HCT116 (cell line): ENCODE measurements at regions not wholly inside any gene's neighbourhood (a gene's known extent, or its start where the extent isn't known, plus 50 kb on each side); places are given as distances from the start of the nearest gene placed in this dataset.

Source experiments
- ATAC-seq: fragments of 200-7000 bp; cut with Tn5 transposase; 2 replicates; pipeline ENCODE4 v1.9.1; 2020; ENCODE audit warnings: mild to moderate bottlenecking, moderate library complexity
- BruUV-seq: library from RNA; stranded (reverse); fragments of 400-500 nt; replicated peaks from 2 replicates; lab custom pipeline; 2021; lab: Mats Ljungman, UMichigan
- CTCF ChIA-PET: fragments of 300-600 bp; sonication (Branson Sonifier 250); formaldehyde crosslinking; loops from one replicate; lab custom pipeline; 2021; ENCODE audit warnings: antibody characterized with exemption; lab: Charles Lee
- POLR2A ChIA-PET: fragments of 300-600, 350-600 bp; sonication (Branson Sonifier 250); formaldehyde crosslinking; loops from one replicate; lab custom pipeline; 2021; ENCODE audit warnings: antibody characterized with exemption; lab: Charles Lee
- RAD21 ChIA-PET, 2 experiments: fragments of 300-600 bp; sonication (Branson Sonifier 250); formaldehyde crosslinking; loops; one replicate each; lab custom pipeline; 2023; ENCODE audit warnings: low total read pairs in 2 of 2; ENCODE audit not compliant: uncharacterized antibody in 2 of 2, unreplicated experiment in 2 of 2, low non-redundant PET in 1 of 2; lab: Charles Lee
- DNase-seq: peaks from one replicate; pipeline ENCODE4 v3.0.0-alpha.2; 2010; ENCODE audit warnings: low read depth, low spot score
- H2AFZ ChIP-seq: fragments of 200-600 bp; shearing (Covaris generic), sonication (generic); 2 replicates; pipeline ENCODE4 v1.6.1; 2017; ENCODE audit warnings: low read depth, mixed run types, mixed read lengths, antibody characterized with exemption, low read length; ENCODE audit not compliant: poor library complexity, severe bottlenecking
- H3K27ac ChIP-seq: 2 replicates; pipeline ENCODE4 v1.5.1; 2012; ENCODE audit warnings: low read depth, low read length
- H3K27me3 ChIP-seq: fragments of 200-600 bp; sonication (generic); 2 replicates; pipeline ENCODE4 v1.6.1; 2016; ENCODE audit warnings: mixed run types, low read length, mixed read lengths; ENCODE audit not compliant: insufficient read depth
- H3K36me3 ChIP-seq, 2 experiments: fragments of 200-500 bp in 1 of 2; fragments of 200-600 bp in 1 of 2; sonication (Bioruptor generic) in 1 of 2; sonication (generic) in 1 of 2; 2 replicates each; pipeline versions ENCODE4 v1.5.1 to v1.6.1; 2014 to 2016; ENCODE audit warnings: low read length in 2 of 2, inconsistent platforms in 1 of 2, mixed read lengths in 1 of 2, mixed run types in 1 of 2; ENCODE audit not compliant: insufficient read depth in 2 of 2, control insufficient read depth in 1 of 2
- H3K4me1 ChIP-seq, 2 experiments: fragments of 200-600 bp in 1 of 2; sonication (generic) in 1 of 2; 2 replicates each; pipeline versions ENCODE4 v1.5.1 to v1.6.1; 2012 to 2017; ENCODE audit warnings: low read length in 2 of 2, inconsistent platforms in 1 of 2, mild to moderate bottlenecking in 1 of 2, mixed read lengths in 1 of 2, mixed run types in 1 of 2, moderate library complexity in 1 of 2; ENCODE audit not compliant: insufficient read depth in 2 of 2, control insufficient read depth in 1 of 2
- H3K4me2 ChIP-seq: fragments of 200-600 bp; sonication (generic); 2 replicates; pipeline ENCODE4 v1.6.1; 2017; ENCODE audit warnings: mixed run types, low read length, mixed read lengths
- H3K4me3 ChIP-seq, 2 experiments: fragments of 200-600 bp in 1 of 2; sonication (generic) in 1 of 2; replicated peaks in 1 of 2; 2 replicates each; pipeline ENCODE4 v1.5.1; 2011 to 2016; ENCODE audit warnings: low read length in 2 of 2, control low read depth in 1 of 2, low read depth in 1 of 2, mild to moderate bottlenecking in 1 of 2, mixed read lengths in 1 of 2, mixed run types in 1 of 2
- H3K79me2 ChIP-seq: fragments of 200-600 bp; sonication (generic); 2 replicates; pipeline ENCODE4 v1.6.1; 2017; ENCODE audit warnings: mild to moderate bottlenecking, mixed run types, low read length, moderate library complexity, mixed read lengths; ENCODE audit not compliant: insufficient read depth
- H3K9ac ChIP-seq: fragments of 200-600 bp; sonication (generic); 2 replicates; pipeline ENCODE4 v1.6.1; 2016; ENCODE audit warnings: low read length, mixed read lengths
- H3K9me2 ChIP-seq: fragments of 200-600 bp; sonication (generic), shearing (Covaris generic); 2 replicates; pipeline ENCODE4 v1.6.1; 2017; ENCODE audit warnings: mixed run types, mild to moderate bottlenecking, moderate library complexity; ENCODE audit not compliant: insufficient read depth
- H3K9me3 ChIP-seq, 2 experiments: fragments of 200-500 bp in 1 of 2; fragments of 200-600 bp in 1 of 2; sonication (Bioruptor generic) in 1 of 2; sonication (generic) in 1 of 2; 2 replicates each; pipeline ENCODE4 v1.6.1; 2014 to 2017; ENCODE audit warnings: low read length in 2 of 2, mixed read lengths in 2 of 2, inconsistent platforms in 1 of 2, low read depth in 1 of 2, mild to moderate bottlenecking in 1 of 2, mixed run types in 1 of 2, moderate library complexity in 1 of 2; ENCODE audit not compliant: control insufficient read depth in 1 of 2, insufficient read depth in 1 of 2
- H4K20me1 ChIP-seq: fragments of 200-600 bp; sonication (generic), shearing (Covaris generic); 2 replicates; pipeline ENCODE4 v1.6.1; 2017; ENCODE audit warnings: mixed run types, mild to moderate bottlenecking, moderate library complexity; ENCODE audit not compliant: insufficient read depth
- ATF3 ChIP-seq: IDR thresholded peaks from 2 replicates; pipeline ENCODE4 v1.6.1; 2012
- CBX3 ChIP-seq: IDR thresholded peaks from 2 replicates; pipeline ENCODE4 v1.6.1; 2012; ENCODE audit warnings: low read depth
- ELF1 ChIP-seq: IDR thresholded peaks from 2 replicates; pipeline ENCODE4 v1.6.1; 2012; ENCODE audit warnings: low read depth, borderline replicate concordance
- FOSL1 ChIP-seq: IDR thresholded peaks from 2 replicates; pipeline ENCODE4 v1.6.1; 2012; ENCODE audit warnings: low read depth
- JUND ChIP-seq: IDR thresholded peaks from 2 replicates; pipeline ENCODE4 v1.6.1; 2012
- POLR2A ChIP-seq: IDR thresholded peaks from 2 replicates; pipeline ENCODE4 v1.7.0; 2011; ENCODE audit warnings: borderline replicate concordance; ENCODE audit not compliant: insufficient read depth, insufficient read length; ENCODE audit errors: extremely low read depth
- RAD21 ChIP-seq: IDR thresholded peaks from 2 replicates; pipeline ENCODE4 v1.6.1; 2012; ENCODE audit warnings: low read depth, mild to moderate bottlenecking
- SRF ChIP-seq: IDR thresholded peaks from 2 replicates; pipeline ENCODE4 v1.6.1; 2012; ENCODE audit warnings: low read depth
- TCF7L2 ChIP-seq: IDR thresholded peaks from 2 replicates; pipeline ENCODE4 v1.7.0; 2011; ENCODE audit warnings: borderline replicate concordance, inconsistent platforms; ENCODE audit not compliant: insufficient read depth, insufficient read length; ENCODE audit errors: extremely low read depth
- YY1 ChIP-seq: IDR thresholded peaks from 2 replicates; pipeline ENCODE4 v1.6.1; 2011; ENCODE audit warnings: low read length, low read depth, moderate library complexity, mild to moderate bottlenecking; ENCODE audit not compliant: insufficient replicate concordance; ENCODE audit errors: extremely low read depth
- ZNF274 ChIP-seq: fragments of 200-500 bp; sonication (Bioruptor generic); IDR thresholded peaks from 2 replicates; pipeline ENCODE4 v1.6.1; 2014; ENCODE audit warnings: mild to moderate bottlenecking, low read depth, low read length, inconsistent platforms
- intact Hi-C: fragments of 100-400 bp; cut with micrococcal nuclease; formaldehyde crosslinking; loops from 2 replicates; pipeline ENCODE4 v1.10.0; 2022

- TF ChIP-seq TCF7L2 (no peak), FOSL1 (no peak), ELF1 (no peak), SRF (no peak), ZNF274 (no peak), ATF3 (no peak), RAD21 (no peak), POLR2A (no peak)
Observed at GRCh38 chr11:64472593-64473455, 82.9 kb upstream of the SLC22A11 start (continued).

- Histone ChIP-seq H3K4me2 (no peak overlapping the region), H3K4me1 (no peaks in the 10 kb centered on the region), H3K27me3 (peaks cover 13% of the 10 kb centered on the region), H3K9ac (no peak overlapping the region), H3K9me3 (no peaks in the 10 kb centered on the region), H3K79me2 (no peaks in the 10 kb centered on the region), H3K4me3 (no peak overlapping the region), H2AFZ (no peak overlapping the region), H3K9me2 (0 out of 2 replicates have a peak, but pooled peaks cover 2% of the 10 kb centered on the region), H4K20me1 (no peaks in the 10 kb centered on the region), H3K36me3 (no peaks in the 10 kb centered on the region), H3K27ac (no peak overlapping the region)
- intact Hi-C loops: no loop called here
- BruUV-seq: no TSS peak
- DNase-seq (no peak), ATAC-seq (no peak)
- POLR2A ChIA-PET: no interaction called here
- CTCF ChIA-PET: interaction anchor here (1.0 kb wide), 1 partner anchor 15 kb away, joined by 4 read pairs; no protein-coding TSS in a partner anchor
- TF ChIP-seq TCF7L2: no peak
- no peak for TF ChIP-seq CBX3
- no peak for TF ChIP-seq YY1
- no peak for TF ChIP-seq JUND
- TF ChIP-seq, all 23 proteins: peak for 0
- RAD21 ChIA-PET: no interaction called here
Observed at GRCh38 chr11:64474680-64475079, 81.1 kb upstream of the SLC22A11 start.
